Esophagus squamous epithelium (tissue), 4 donors: ENCODE measurements at regions not wholly inside any gene's neighbourhood (a gene's known extent, or its start where the extent isn't known, plus 50 kb on each side); places are given as distances from the start of the nearest gene placed in this dataset.

Source experiments
- CTCF ChIP-seq, 6 experiments: fragments of 450-650 bp in 4 of 6; fragments of 200-600 bp in 2 of 6; sonication (generic) in 2 of 6; IDR thresholded peaks; one replicate each; pipeline ENCODE4 v1.5.1; 2016 to 2019; ENCODE audit warnings: antibody characterized with exemption in 6 of 6, mild to moderate bottlenecking in 4 of 6, moderate library complexity in 4 of 6
- POLR2A ChIP-seq, 4 donors: fragments of 450-650 bp; IDR thresholded peaks; one replicate each; pipeline ENCODE4 v1.6.1; 2017; ENCODE audit warnings: antibody characterized with exemption in 4 of 4, mild to moderate bottlenecking in 4 of 4, moderate library complexity in 3 of 4

- TF ChIP-seq POLR2A (IDR thresholded peaks at IDR 0.05) (no peak), CTCF (IDR thresholded peaks at IDR 0.05) (no peak)
Measured at GRCh38 chr13:105956921-105957320, 578.5 kb downstream of the EFNB2 start.
